SK-N-SH treated with all-trans-retinoic acid at 6 μM for 48 hours (cell line): ENCODE measurements at regions not wholly inside any gene's neighbourhood (a gene's known extent, or its start where the extent isn't known, plus 50 kb on each side); places are given as distances from the start of the nearest gene placed in this dataset.

Source experiments
- ARNTL ChIP-seq: fragments of 450-650 bp; formaldehyde crosslinking; IDR thresholded peaks from 2 replicates; pipeline ENCODE4 v1.5.0; 2020; ENCODE audit warnings: low read depth, mild to moderate bottlenecking, moderate library complexity, borderline replicate concordance
- PATZ1 ChIP-seq: fragments of 250-450 bp; sonication (Bioruptor Pico); IDR thresholded peaks from 2 replicates; pipeline ENCODE4 v1.8.0; 2020; ENCODE audit warnings: mild to moderate bottlenecking, moderate library complexity, borderline replicate concordance

- TF ChIP-seq ARNTL (no peak), PATZ1 (CRISPR knock-in tag) (no peak)
These were observed 645.8 kb downstream of the STIM2 start for GRCh38 chr4:27506401-27506800.
